B cell (primary cell): ENCODE measurements at regions not wholly inside any gene's neighbourhood (a gene's known extent, or its start where the extent isn't known, plus 50 kb on each side); places are given as distances from the start of the nearest gene placed in this dataset.

ENCODE experiments used
- ATAC-seq: fragments of 200-7000 bp; cut with Tn5 transposase; one replicate; pipeline ENCODE4 v1.10.0; 2021; ENCODE audit warnings: low read depth, mild to moderate bottlenecking, moderate number of reproducible peaks, moderate library complexity
- CTCF ChIA-PET: fragments of 350-600 bp; sonication (Branson Sonifier 250); formaldehyde crosslinking; loops from one replicate; lab custom pipeline; 2021; ENCODE audit warnings: antibody characterized with exemption, inconsistent platforms; lab: Charles Lee
- POLR2A ChIA-PET: fragments of 350-600 bp; sonication (Branson Sonifier 250); formaldehyde crosslinking; loops from one replicate; lab custom pipeline; 2021; ENCODE audit warnings: antibody characterized with exemption; lab: Charles Lee
- DNase-seq: peaks from one replicate; pipeline ENCODE4 v3.0.0; 2013
- H2AFZ ChIP-seq: 2 replicates; pipeline ENCODE4 v1.6.1; 2012; ENCODE audit warnings: mild to moderate bottlenecking, low read depth, low read length; ENCODE audit not compliant: insufficient read depth, poor library complexity, severe bottlenecking
- H3K27ac ChIP-seq, 2 donors: 1 replicate in 1 of 2; 2 replicates in 1 of 2; pipeline ENCODE4 v1.5.1; 2012 to 2013; ENCODE audit warnings: low read length in 2 of 2, mild to moderate bottlenecking in 2 of 2, moderate library complexity in 1 of 2
- H3K27me3 ChIP-seq, 4 experiments: fragments of 200-600 bp in 1 of 4; sonication (generic) in 1 of 4; replicated peaks in 1 of 4; 1 replicate in 2 of 4; 2 replicates in 2 of 4; pipeline versions ENCODE4 v1.6.1 to v1.7.0; 2013 to 2016; ENCODE audit warnings: low read length in 3 of 4, mild to moderate bottlenecking in 2 of 4, mixed read lengths in 1 of 4, moderate library complexity in 1 of 4; ENCODE audit not compliant: insufficient read depth in 4 of 4, control insufficient read depth in 3 of 4; ENCODE audit errors: control extremely low read depth in 1 of 4
- H3K36me3 ChIP-seq, 2 experiments: replicated peaks in 1 of 2; 1 replicate in 1 of 2; 2 replicates in 1 of 2; pipeline versions ENCODE4 v1.6.1 to v1.7.1; 2013; ENCODE audit warnings: low read length in 1 of 2; ENCODE audit not compliant: insufficient read depth in 2 of 2, control insufficient read depth in 1 of 2; ENCODE audit errors: control extremely low read depth in 1 of 2, extremely low read depth in 1 of 2
- H3K4me1 ChIP-seq, 2 donors: fragments of 200-600 bp in 1 of 2; sonication (generic) in 1 of 2; 1 replicate in 1 of 2; 2 replicates in 1 of 2; pipeline versions ENCODE4 v1.5.1 to v1.6.1; 2013 to 2017; ENCODE audit warnings: low read length in 2 of 2; ENCODE audit not compliant: control insufficient read depth in 2 of 2, insufficient read depth in 2 of 2
- H3K4me2 ChIP-seq: replicated peaks from 2 replicates; pipeline ENCODE3; 2012; ENCODE audit warnings: mild to moderate bottlenecking, low read depth, low read length; ENCODE audit not compliant: poor library complexity, severe bottlenecking
- H3K4me3 ChIP-seq, 5 experiments: fragments of 200-600 bp in 1 of 5; sonication (generic) in 1 of 5; 1 replicate in 3 of 5; 2 replicates in 2 of 5; pipeline versions ENCODE4 v1.5.1 to v1.7.0; 2011 to 2016; ENCODE audit warnings: low read length in 4 of 5, mild to moderate bottlenecking in 4 of 5, low read depth in 2 of 5, control low read depth in 1 of 5, moderate library complexity in 1 of 5; ENCODE audit not compliant: insufficient read depth in 1 of 5; ENCODE audit errors: control extremely low read depth in 1 of 5, extremely low read depth in 1 of 5
- H3K79me2 ChIP-seq: fragments of 200-600 bp; sonication (generic); one replicate; pipeline ENCODE4 v1.6.0; 2016; ENCODE audit warnings: low read length; ENCODE audit not compliant: control insufficient read depth, insufficient read depth
- H3K9ac ChIP-seq: fragments of 200-600 bp; sonication (generic); 2 replicates; pipeline ENCODE4 v1.6.1; 2017; ENCODE audit warnings: mild to moderate bottlenecking, low read length, moderate library complexity
- H3K9me3 ChIP-seq, 3 donors: one replicate each; pipeline versions ENCODE4 v1.6.1 to v1.7.1; 2013; ENCODE audit warnings: low read length in 2 of 3; ENCODE audit not compliant: control insufficient read depth in 2 of 3, insufficient read depth in 1 of 3; ENCODE audit errors: control extremely low read depth in 1 of 3
- H4K20me1 ChIP-seq: 2 replicates; pipeline ENCODE4 v1.6.0; 2012; ENCODE audit warnings: mild to moderate bottlenecking, low read length; ENCODE audit not compliant: insufficient read depth, control insufficient read depth, poor library complexity, severe bottlenecking
- H3K27ac Mint-ChIP-seq: one replicate; pipeline ENCODE4 v1.8.0; 2021; ENCODE audit warnings: mixed read lengths
- H3K27me3 Mint-ChIP-seq: one replicate; pipeline ENCODE4 v1.8.0; 2021; ENCODE audit warnings: mixed read lengths
- H3K4me1 Mint-ChIP-seq: one replicate; pipeline ENCODE4 v1.8.0; 2021; ENCODE audit warnings: mixed read lengths
- H3K4me3 Mint-ChIP-seq: one replicate; pipeline ENCODE4 v1.8.0; 2021; ENCODE audit warnings: mixed read lengths
- H3K9me3 Mint-ChIP-seq: one replicate; pipeline ENCODE4 v1.8.0; 2022; ENCODE audit warnings: mixed read lengths; ENCODE audit not compliant: insufficient read depth
- EZH2 ChIP-seq: IDR thresholded peaks from 2 replicates; pipeline ENCODE4 v1.6.1; 2012; ENCODE audit warnings: borderline replicate concordance, low read depth, mild to moderate bottlenecking, moderate library complexity, low read length; ENCODE audit not compliant: insufficient read depth, poor library complexity, severe bottlenecking
- WGBS: methylation state at CpG from one replicate; pipeline ENCODE4 v1.1.5; 2013; ENCODE audit warnings: missing lambda C conversion rate; ENCODE audit not compliant: insufficient coverage; 5-methylcytosine and 5-hydroxymethylcytosine counted together
- intact Hi-C: fragments of 100-400 bp; cut with micrococcal nuclease; formaldehyde crosslinking; loops from one replicate; pipeline ENCODE4 v1.10.0; 2022
- TF ChIP-seq, protein P1 (sequence below): fragments of 200-600 bp; IDR thresholded peaks from one replicate; pipeline ENCODE4 v1.8.0; 2022; ENCODE audit warnings: antibody characterized with exemption, mild to moderate bottlenecking

DNA sequence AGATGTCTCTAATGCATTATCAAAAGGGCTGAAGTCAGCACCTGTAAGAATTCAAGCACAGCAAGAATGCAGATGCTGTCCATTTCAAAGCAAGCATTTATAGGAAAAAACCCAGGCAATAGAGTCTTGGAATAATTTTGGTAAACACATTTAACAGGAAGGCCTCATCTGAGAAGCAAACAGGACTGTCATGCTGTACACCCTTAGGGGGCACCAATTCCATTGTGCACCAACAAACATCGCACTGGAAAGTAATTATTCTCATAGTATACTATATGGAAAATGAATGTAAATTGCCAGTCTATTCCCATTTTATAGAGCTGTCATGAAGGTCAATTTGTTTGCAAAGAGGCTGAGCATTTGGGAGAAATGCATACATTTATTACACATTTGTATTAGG lies 247.3 kb upstream of the SUCLG2 start:
- H3K27me3 ChIP-seq: no peaks in the 10 kb centered on the region
- intact Hi-C loops: no loop called here

DNA sequence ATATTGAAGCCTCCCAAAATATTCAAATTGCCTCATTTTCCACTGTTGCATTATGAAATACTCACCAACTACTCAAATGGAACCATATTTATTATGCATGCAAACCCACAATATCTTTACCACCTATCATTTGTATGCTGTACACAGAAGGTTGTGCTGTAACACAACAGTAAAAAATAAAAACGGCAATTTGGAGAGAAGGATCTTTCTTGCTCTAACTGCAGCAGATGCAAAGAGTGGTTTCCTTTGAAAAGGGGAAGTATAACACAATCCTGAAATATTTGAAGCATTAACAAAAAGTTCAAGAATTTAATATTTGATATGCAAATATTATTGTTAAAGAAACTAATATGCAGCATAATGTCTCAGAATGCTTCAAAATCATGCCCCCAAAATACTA lies 244.5 kb upstream of the SUCLG2 start:
- ATAC-seq: no peak
- Histone ChIP-seq H4K20me1 (no peaks in the 10 kb centered on the region), H3K79me2 (no peaks in the 10 kb centered on the region), H3K4me2 (no peak overlapping the region), H3K4me1 (peaks cover 8 to 17% of the 10 kb centered on the region in 2 donors), H3K9me3 (no peaks in the 10 kb centered on the region), H2AFZ (no peak overlapping the region), H3K4me3 (no peak overlapping the region), H3K27me3 (no peaks in the 10 kb centered on the region), H3K9ac (no peak overlapping the region), H3K27ac (no peak overlapping the region), H3K36me3 (no peaks in the 10 kb centered on the region)
- no peak for TF ChIP-seq EZH2
- TF ChIP-seq, protein P1, sequence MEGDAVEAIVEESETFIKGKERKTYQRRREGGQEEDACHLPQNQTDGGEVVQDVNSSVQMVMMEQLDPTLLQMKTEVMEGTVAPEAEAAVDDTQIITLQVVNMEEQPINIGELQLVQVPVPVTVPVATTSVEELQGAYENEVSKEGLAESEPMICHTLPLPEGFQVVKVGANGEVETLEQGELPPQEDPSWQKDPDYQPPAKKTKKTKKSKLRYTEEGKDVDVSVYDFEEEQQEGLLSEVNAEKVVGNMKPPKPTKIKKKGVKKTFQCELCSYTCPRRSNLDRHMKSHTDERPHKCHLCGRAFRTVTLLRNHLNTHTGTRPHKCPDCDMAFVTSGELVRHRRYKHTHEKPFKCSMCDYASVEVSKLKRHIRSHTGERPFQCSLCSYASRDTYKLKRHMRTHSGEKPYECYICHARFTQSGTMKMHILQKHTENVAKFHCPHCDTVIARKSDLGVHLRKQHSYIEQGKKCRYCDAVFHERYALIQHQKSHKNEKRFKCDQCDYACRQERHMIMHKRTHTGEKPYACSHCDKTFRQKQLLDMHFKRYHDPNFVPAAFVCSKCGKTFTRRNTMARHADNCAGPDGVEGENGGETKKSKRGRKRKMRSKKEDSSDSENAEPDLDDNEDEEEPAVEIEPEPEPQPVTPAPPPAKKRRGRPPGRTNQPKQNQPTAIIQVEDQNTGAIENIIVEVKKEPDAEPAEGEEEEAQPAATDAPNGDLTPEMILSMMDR: no peak
- Mint-ChIP-seq H3K4me3 (no peak overlapping the region), H3K27me3 (no peaks in the 10 kb centered on the region), H3K4me1 (peaks cover 13% of the 10 kb centered on the region), H3K27ac (no peak overlapping the region), H3K9me3 (no peaks in the 10 kb centered on the region)
- WGBS: no CpG with 5 or more reads among the region's 1 CpG
- POLR2A ChIA-PET: no interaction called here
- no peak for DNase-seq
- intact Hi-C loops: no loop called here
- CTCF ChIA-PET: no interaction called here

More for the DNA sequence above, 247.3 kb upstream of the SUCLG2 start:
- H3K4me1 Mint-ChIP-seq: peaks cover 13% of the 10 kb centered on the region
- ChIA-PET POLR2A (no interaction called here), CTCF (no interaction called here)
- Histone ChIP-seq H4K20me1 (no peaks in the 10 kb centered on the region), H3K9ac (no peak overlapping the region), H2AFZ (no peak overlapping the region), H3K4me1 (peaks cover 8 to 17% of the 10 kb centered on the region in 2 donors), H3K36me3 (no peaks in the 10 kb centered on the region), H3K27ac (no peak overlapping the region), H3K4me3 (no peak overlapping the region), H3K79me2 (no peaks in the 10 kb centered on the region), H3K9me3 (no peaks in the 10 kb centered on the region), H3K4me2 (no peak overlapping the region)
- no peaks in the 10 kb centered on the region for H3K9me3 Mint-ChIP-seq
- TF ChIP-seq, protein P1: no peak
- no peak for TF ChIP-seq EZH2
- DNase-seq (no peak), ATAC-seq (no peak)
- no peak overlapping the region for H3K27ac Mint-ChIP-seq
- H3K27me3 Mint-ChIP-seq: no peaks in the 10 kb centered on the region
- H3K4me3 Mint-ChIP-seq: no peak overlapping the region
- no CpG with 5 or more reads among the region's 1 CpG for WGBS
